H9 (cell line): ENCODE measurements at regions not wholly inside any gene's neighbourhood (a gene's known extent, or its start where the extent isn't known, plus 50 kb on each side); places are given as distances from the start of the nearest gene placed in this dataset.

Experiments
- DNase-seq: peaks from one replicate; pipeline ENCODE4 v3.0.0-alpha.2; 2017
- H2AFZ ChIP-seq: one replicate; pipeline ENCODE4 v1.6.1; 2013; ENCODE audit warnings: mild to moderate bottlenecking, low read length, control low read depth, moderate library complexity
- H2AK5ac ChIP-seq: 2 replicates; pipeline ENCODE4 v1.6.1; 2013; ENCODE audit warnings: low read length, control low read depth, mixed read lengths; ENCODE audit not compliant: insufficient read length
- H2BK120ac ChIP-seq: one replicate; pipeline ENCODE4 v1.6.1; 2013; ENCODE audit warnings: low read depth, mild to moderate bottlenecking, low read length, control low read depth, inconsistent platforms; ENCODE audit not compliant: poor library complexity, severe bottlenecking
- H2BK12ac ChIP-seq: 2 replicates; pipeline ENCODE4 v1.6.1; 2013; ENCODE audit warnings: low read length, control low read depth, mixed read lengths, low read depth; ENCODE audit not compliant: insufficient read length
- H2BK15ac ChIP-seq: 2 replicates; pipeline ENCODE4 v1.6.1; 2013; ENCODE audit warnings: low read depth, low read length, control low read depth
- H2BK20ac ChIP-seq: one replicate; pipeline ENCODE4 v1.6.1; 2013; ENCODE audit warnings: low read depth, mild to moderate bottlenecking, low read length, control low read depth, inconsistent platforms; ENCODE audit not compliant: poor library complexity, severe bottlenecking
- H2BK5ac ChIP-seq: 2 replicates; pipeline ENCODE4 v1.6.1; 2013; ENCODE audit warnings: low read length, control low read depth, mixed read lengths; ENCODE audit not compliant: insufficient read length
- H3K14ac ChIP-seq: 2 replicates; pipeline ENCODE4 v1.6.1; 2013; ENCODE audit warnings: low read length, control low read depth; ENCODE audit not compliant: insufficient read depth
- H3K18ac ChIP-seq: 2 replicates; pipeline ENCODE4 v1.6.1; 2013; ENCODE audit warnings: low read depth, mild to moderate bottlenecking, mixed read lengths, low read length, control low read depth; ENCODE audit not compliant: insufficient read length
- H3K23ac ChIP-seq: 2 replicates; pipeline ENCODE4 v1.6.1; 2013; ENCODE audit warnings: low read length, control low read depth, mixed read lengths, low read depth; ENCODE audit not compliant: insufficient read length
- H3K23me2 ChIP-seq: 2 replicates; pipeline ENCODE4 v1.6.1; 2013; ENCODE audit warnings: low read depth, mild to moderate bottlenecking, mixed read lengths, low read length, control low read depth; ENCODE audit not compliant: insufficient read length, poor library complexity, severe bottlenecking
- H3K27ac ChIP-seq: 2 replicates; pipeline ENCODE4 v1.5.1; 2013; ENCODE audit warnings: low read length, control low read depth, mixed read lengths, low read depth; ENCODE audit not compliant: insufficient read length
- H3K27me3 ChIP-seq: 2 replicates; pipeline ENCODE4 v1.6.1; 2013; ENCODE audit warnings: low read length, control low read depth, inconsistent platforms; ENCODE audit not compliant: insufficient read depth
- H3K4ac ChIP-seq: 2 replicates; pipeline ENCODE4 v1.6.1; 2013; ENCODE audit warnings: low read depth, mild to moderate bottlenecking, control low read depth, inconsistent platforms, low read length, moderate library complexity
- H3K4me1 ChIP-seq: 2 replicates; pipeline ENCODE4 v1.6.1; 2013; ENCODE audit warnings: low read length, control low read depth, inconsistent platforms; ENCODE audit not compliant: insufficient read depth
- H3K4me2 ChIP-seq: 2 replicates; pipeline ENCODE4 v1.6.1; 2013; ENCODE audit warnings: low read length, control low read depth, mixed read lengths; ENCODE audit not compliant: insufficient read length, insufficient read depth
- H3K56ac ChIP-seq: 2 replicates; pipeline ENCODE4 v1.6.1; 2013; ENCODE audit warnings: low read depth, mild to moderate bottlenecking, mixed read lengths, low read length, control low read depth; ENCODE audit not compliant: insufficient read length
- H3K79me1 ChIP-seq: 2 replicates; pipeline ENCODE4 v1.6.1; 2013; ENCODE audit warnings: low read depth, mild to moderate bottlenecking, moderate library complexity, low read length, control low read depth, inconsistent platforms; ENCODE audit not compliant: insufficient read depth, poor library complexity, severe bottlenecking
- H3K79me2 ChIP-seq: 2 replicates; pipeline ENCODE4 v1.6.1; 2013; ENCODE audit warnings: low read length, control low read depth, inconsistent platforms; ENCODE audit not compliant: insufficient read depth
- H3K9ac ChIP-seq: 2 replicates; pipeline ENCODE4 v1.6.1; 2013; ENCODE audit warnings: low read length, control low read depth, mixed read lengths; ENCODE audit not compliant: insufficient read length; ENCODE audit errors: extremely low read depth
- H3K9me3 ChIP-seq: one replicate; pipeline ENCODE4 v1.6.1; 2013; ENCODE audit warnings: low read depth, low read length, inconsistent platforms; ENCODE audit not compliant: control insufficient read depth
- H3T11ph ChIP-seq: one replicate; pipeline ENCODE4 v1.6.1; 2013; ENCODE audit warnings: mild to moderate bottlenecking, low read length, control low read depth, inconsistent platforms
- H4K20me1 ChIP-seq: one replicate; pipeline ENCODE4 v1.6.1; 2013; ENCODE audit not compliant: control insufficient read depth, insufficient read length, insufficient read depth
- H4K5ac ChIP-seq: 2 replicates; pipeline ENCODE4 v1.6.1; 2013; ENCODE audit warnings: low read depth, mild to moderate bottlenecking, mixed read lengths, low read length, control low read depth; ENCODE audit not compliant: insufficient read length
- H4K8ac ChIP-seq: replicated peaks from 2 replicates; pipeline ENCODE4 v1.6.1; 2013; ENCODE audit warnings: low read length, control low read depth, mixed read lengths, low read depth; ENCODE audit not compliant: insufficient read length
- H4K91ac ChIP-seq: 2 replicates; pipeline ENCODE4 v1.6.1; 2013; ENCODE audit warnings: low read depth, mild to moderate bottlenecking, moderate library complexity, mixed read lengths, low read length, control low read depth; ENCODE audit not compliant: insufficient read length
- H3K27ac Mint-ChIP-seq, 3 experiments: 2 replicates in 2 of 3; 3 replicates in 1 of 3; pipeline ENCODE4 v1.8.0; 2020 to 2021; ENCODE audit warnings: mixed read lengths in 3 of 3, mild to moderate bottlenecking in 1 of 3, moderate library complexity in 1 of 3
- H3K27me3 Mint-ChIP-seq: 2 replicates; pipeline ENCODE4 v1.8.0; 2021; ENCODE audit warnings: low read depth, mild to moderate bottlenecking, moderate library complexity, mixed read lengths
- H3K36me3 Mint-ChIP-seq, 3 experiments: 2 replicates in 2 of 3; 3 replicates in 1 of 3; pipeline ENCODE4 v1.8.0; 2020 to 2021; ENCODE audit warnings: low read depth in 3 of 3, mixed read lengths in 3 of 3; ENCODE audit not compliant: insufficient read depth in 1 of 3
- H3K4me1 Mint-ChIP-seq, 2 experiments: 2 replicates each; pipeline ENCODE4 v1.8.0; 2020; ENCODE audit warnings: mixed read lengths in 2 of 2
- H3K4me3 Mint-ChIP-seq, 2 experiments: 2 replicates in 1 of 2; 3 replicates in 1 of 2; pipeline ENCODE4 v1.8.0; 2020 to 2021; ENCODE audit warnings: mild to moderate bottlenecking in 2 of 2, mixed read lengths in 2 of 2, moderate library complexity in 1 of 2
- H3K9me3 Mint-ChIP-seq, 2 experiments: 2 replicates in 1 of 2; 3 replicates in 1 of 2; pipeline ENCODE4 v1.8.0; 2020; ENCODE audit warnings: mild to moderate bottlenecking in 2 of 2, mixed read lengths in 2 of 2, moderate library complexity in 1 of 2
- WGBS: extraction: QIAGEN DNeasy Blood & Tissue Kit; methylation state at CpG from one replicate; pipeline ENCODE4 v1.1.7; 2013; ENCODE audit warnings: missing lambda C conversion rate, low lambda C conversion rate, mixed read lengths; ENCODE audit not compliant: insufficient read length; ENCODE audit errors: extremely low coverage; 5-methylcytosine and 5-hydroxymethylcytosine counted together
- TF ChIP-seq, protein P1 (sequence below): fragments of 200-600 bp; sonication (generic); conservative IDR thresholded peaks from 3 replicates; pipeline ENCODE4 v1.8.0; 2021; ENCODE audit warnings: antibody characterized with exemption, mild to moderate bottlenecking

DNA sequence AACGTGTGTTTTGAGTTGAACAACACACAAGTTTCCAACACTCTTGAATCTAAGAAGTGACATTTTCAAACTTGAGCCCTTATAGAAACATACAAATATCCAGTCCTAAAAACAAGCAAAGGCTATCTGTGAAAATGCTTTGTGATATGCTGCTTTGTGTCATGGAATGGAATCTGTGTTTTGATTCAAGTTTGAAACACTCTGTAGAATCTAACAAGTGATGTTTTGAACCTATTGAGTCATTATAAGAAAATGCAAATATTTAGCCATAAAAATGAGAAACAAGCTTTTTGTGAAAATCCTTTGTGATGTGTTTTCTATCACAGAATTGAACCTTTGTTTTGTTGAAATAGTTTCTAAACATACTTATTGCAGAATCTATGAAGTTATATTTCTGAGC is 105.7 kb upstream of the VPREB1 start:
- WGBS: no CpG with 5 or more reads among the region's 1 CpG
- H3K18ac ChIP-seq: no peak overlapping the region
- H3K79me2 ChIP-seq: no peaks in the 10 kb centered on the region
- H3K27me3 ChIP-seq: peaks cover 9% of the 10 kb centered on the region; the same call in 1 of the 2 replicates
- H2BK5ac ChIP-seq: no peak overlapping the region
- no peak overlapping the region for H3K27ac ChIP-seq
- peaks cover 0 to 7% of the 10 kb centered on the region in 2 experiments; a peak in 3 of 5 replicates for H3K9me3 Mint-ChIP-seq
- H3K4me1 Mint-ChIP-seq: peaks cover 14 to 23% of the 10 kb centered on the region in 2 experiments
- H3K23ac ChIP-seq: no peak overlapping the region
- H4K91ac ChIP-seq: no peak overlapping the region
- H2BK12ac ChIP-seq: no peak overlapping the region
- no peak overlapping the region for H3K4ac ChIP-seq
- H3K9me3 ChIP-seq: no peaks in the 10 kb centered on the region
- no peak overlapping the region for H3T11ph ChIP-seq
- H3K27ac Mint-ChIP-seq: no peak overlapping the region
- no peak overlapping the region for H3K4me3 Mint-ChIP-seq
- no peaks in the 10 kb centered on the region for H3K23me2 ChIP-seq
- no peaks in the 10 kb centered on the region; a peak in 1 of 7 replicates for H3K36me3 Mint-ChIP-seq
- H3K56ac ChIP-seq: no peak overlapping the region
- no peak overlapping the region for H3K14ac ChIP-seq
- H3K9ac ChIP-seq: no peak overlapping the region
- peaks cover 96% of the 10 kb centered on the region for H3K27me3 Mint-ChIP-seq
- DNase-seq: no peak
- H3K4me2 ChIP-seq: no peak overlapping the region
- TF ChIP-seq, protein P1, sequence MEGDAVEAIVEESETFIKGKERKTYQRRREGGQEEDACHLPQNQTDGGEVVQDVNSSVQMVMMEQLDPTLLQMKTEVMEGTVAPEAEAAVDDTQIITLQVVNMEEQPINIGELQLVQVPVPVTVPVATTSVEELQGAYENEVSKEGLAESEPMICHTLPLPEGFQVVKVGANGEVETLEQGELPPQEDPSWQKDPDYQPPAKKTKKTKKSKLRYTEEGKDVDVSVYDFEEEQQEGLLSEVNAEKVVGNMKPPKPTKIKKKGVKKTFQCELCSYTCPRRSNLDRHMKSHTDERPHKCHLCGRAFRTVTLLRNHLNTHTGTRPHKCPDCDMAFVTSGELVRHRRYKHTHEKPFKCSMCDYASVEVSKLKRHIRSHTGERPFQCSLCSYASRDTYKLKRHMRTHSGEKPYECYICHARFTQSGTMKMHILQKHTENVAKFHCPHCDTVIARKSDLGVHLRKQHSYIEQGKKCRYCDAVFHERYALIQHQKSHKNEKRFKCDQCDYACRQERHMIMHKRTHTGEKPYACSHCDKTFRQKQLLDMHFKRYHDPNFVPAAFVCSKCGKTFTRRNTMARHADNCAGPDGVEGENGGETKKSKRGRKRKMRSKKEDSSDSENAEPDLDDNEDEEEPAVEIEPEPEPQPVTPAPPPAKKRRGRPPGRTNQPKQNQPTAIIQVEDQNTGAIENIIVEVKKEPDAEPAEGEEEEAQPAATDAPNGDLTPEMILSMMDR: no peak
- H4K20me1 ChIP-seq: no peaks in the 10 kb centered on the region
- H2BK20ac ChIP-seq: no peak overlapping the region
- H4K5ac ChIP-seq: no peak overlapping the region
- no peaks in the 10 kb centered on the region for H3K4me1 ChIP-seq
- H2BK15ac ChIP-seq: no peak overlapping the region
- H2AFZ ChIP-seq: no peak overlapping the region
- H2BK120ac ChIP-seq: no peak overlapping the region
- H2AK5ac ChIP-seq: no peak overlapping the region
- H4K8ac ChIP-seq: no peak overlapping the region
- no peaks in the 10 kb centered on the region for H3K79me1 ChIP-seq
